DOHH2 (cell line): ENCODE measurements at regions not wholly inside any gene's neighbourhood (a gene's known extent, or its start where the extent isn't known, plus 50 kb on each side); places are given as distances from the start of the nearest gene placed in this dataset.

Experiments
- EZH2phosphoT487 ChIP-seq: fragments of 200-600 bp; sonication (generic); IDR thresholded peaks from 2 replicates; pipeline ENCODE4 v1.6.1; 2017; ENCODE audit warnings: borderline replicate concordance, mild to moderate bottlenecking, antibody characterized with exemption, low read length, moderate library complexity, mixed read lengths
- TF ChIP-seq, protein P1 (sequence below): fragments of 200-600 bp; sonication (generic); IDR thresholded peaks from one replicate; pipeline ENCODE4 v1.5.1; 2014; ENCODE audit warnings: antibody characterized with exemption, mild to moderate bottlenecking, low read depth, low read length; ENCODE audit not compliant: poor library complexity, severe bottlenecking

DNA sequence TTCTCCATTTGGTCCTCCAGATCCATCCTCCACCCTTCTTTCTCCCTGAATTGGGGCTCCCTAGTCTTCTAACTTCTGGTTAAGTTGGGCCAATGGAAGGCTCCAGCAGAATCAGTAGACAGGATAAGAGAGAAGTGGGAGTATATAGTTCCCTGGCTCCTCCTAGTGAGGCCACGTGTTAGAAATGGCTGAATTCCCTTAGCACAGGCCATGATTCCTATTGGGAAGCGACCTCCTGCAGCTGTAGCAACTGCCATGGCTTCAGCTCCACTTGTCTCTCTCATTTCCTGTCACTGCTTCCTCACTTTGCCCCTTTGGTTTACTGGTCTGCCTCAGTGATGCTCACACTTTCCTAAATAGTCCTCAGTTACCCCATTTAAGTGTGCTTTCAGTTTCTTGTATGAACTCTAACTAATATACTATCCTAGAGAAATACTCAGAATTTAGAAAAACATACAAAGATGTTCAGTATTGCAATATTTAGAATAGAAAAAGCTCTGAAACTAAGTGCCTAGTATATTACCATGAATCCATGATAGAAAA lies 104.8 kb upstream of the SMARCA2 start:
- TF ChIP-seq, protein P1, sequence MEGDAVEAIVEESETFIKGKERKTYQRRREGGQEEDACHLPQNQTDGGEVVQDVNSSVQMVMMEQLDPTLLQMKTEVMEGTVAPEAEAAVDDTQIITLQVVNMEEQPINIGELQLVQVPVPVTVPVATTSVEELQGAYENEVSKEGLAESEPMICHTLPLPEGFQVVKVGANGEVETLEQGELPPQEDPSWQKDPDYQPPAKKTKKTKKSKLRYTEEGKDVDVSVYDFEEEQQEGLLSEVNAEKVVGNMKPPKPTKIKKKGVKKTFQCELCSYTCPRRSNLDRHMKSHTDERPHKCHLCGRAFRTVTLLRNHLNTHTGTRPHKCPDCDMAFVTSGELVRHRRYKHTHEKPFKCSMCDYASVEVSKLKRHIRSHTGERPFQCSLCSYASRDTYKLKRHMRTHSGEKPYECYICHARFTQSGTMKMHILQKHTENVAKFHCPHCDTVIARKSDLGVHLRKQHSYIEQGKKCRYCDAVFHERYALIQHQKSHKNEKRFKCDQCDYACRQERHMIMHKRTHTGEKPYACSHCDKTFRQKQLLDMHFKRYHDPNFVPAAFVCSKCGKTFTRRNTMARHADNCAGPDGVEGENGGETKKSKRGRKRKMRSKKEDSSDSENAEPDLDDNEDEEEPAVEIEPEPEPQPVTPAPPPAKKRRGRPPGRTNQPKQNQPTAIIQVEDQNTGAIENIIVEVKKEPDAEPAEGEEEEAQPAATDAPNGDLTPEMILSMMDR: no peak
- TF ChIP-seq EZH2phosphoT487: no peak
